HFFc6 (cell line): ENCODE measurements at regions not wholly inside any gene's neighbourhood (a gene's known extent, or its start where the extent isn't known, plus 50 kb on each side); places are given as distances from the start of the nearest gene placed in this dataset.
A peak's percentile ranks its signal among the peaks of the same experiment; 100 is the strongest.
"Not testable (repeated sequence)": the region's sequence is repeated elsewhere in the genome, so short reads cannot be mapped to it uniquely, and the experiment has no call there.

Experiments
- DNase-seq: peaks from one replicate; pipeline ENCODE4 v3.0.0-alpha.2; 2018
- H3K27ac Mint-ChIP-seq: 2 replicates; pipeline ENCODE4 v1.8.0; 2020; ENCODE audit warnings: mild to moderate bottlenecking, mixed read lengths
- H3K27me3 Mint-ChIP-seq: 2 replicates; pipeline ENCODE4 v1.8.0; 2021; ENCODE audit warnings: mild to moderate bottlenecking, moderate library complexity, mixed read lengths; ENCODE audit not compliant: insufficient read depth
- H3K36me3 Mint-ChIP-seq: 2 replicates; pipeline ENCODE4 v1.8.0; 2021; ENCODE audit warnings: low read depth, mixed read lengths
- H3K4me1 Mint-ChIP-seq: 2 replicates; pipeline ENCODE4 v1.8.0; 2020; ENCODE audit warnings: low read depth, mixed read lengths
- H3K4me3 Mint-ChIP-seq: 2 replicates; pipeline ENCODE4 v1.8.0; 2020; ENCODE audit warnings: mild to moderate bottlenecking, moderate library complexity, mixed read lengths
- H3K9me3 Mint-ChIP-seq: 2 replicates; pipeline ENCODE4 v1.8.0; 2020; ENCODE audit warnings: mild to moderate bottlenecking, mixed read lengths
- TF ChIP-seq, protein P1 (sequence below): fragments of 200-600 bp; sonication (generic); IDR thresholded peaks from 2 replicates; pipeline ENCODE4 v1.5.0; 2021; ENCODE audit warnings: antibody characterized with exemption, mild to moderate bottlenecking

GRCh38 chr17:72189768-72190593, 69.2 kb downstream of the SOX9 start:
- no peaks in the 10 kb centered on the region for H3K36me3 Mint-ChIP-seq
- no peaks in the 10 kb centered on the region for H3K9me3 Mint-ChIP-seq
- H3K4me3 Mint-ChIP-seq: no peak overlapping the region
- TF ChIP-seq, protein P1, sequence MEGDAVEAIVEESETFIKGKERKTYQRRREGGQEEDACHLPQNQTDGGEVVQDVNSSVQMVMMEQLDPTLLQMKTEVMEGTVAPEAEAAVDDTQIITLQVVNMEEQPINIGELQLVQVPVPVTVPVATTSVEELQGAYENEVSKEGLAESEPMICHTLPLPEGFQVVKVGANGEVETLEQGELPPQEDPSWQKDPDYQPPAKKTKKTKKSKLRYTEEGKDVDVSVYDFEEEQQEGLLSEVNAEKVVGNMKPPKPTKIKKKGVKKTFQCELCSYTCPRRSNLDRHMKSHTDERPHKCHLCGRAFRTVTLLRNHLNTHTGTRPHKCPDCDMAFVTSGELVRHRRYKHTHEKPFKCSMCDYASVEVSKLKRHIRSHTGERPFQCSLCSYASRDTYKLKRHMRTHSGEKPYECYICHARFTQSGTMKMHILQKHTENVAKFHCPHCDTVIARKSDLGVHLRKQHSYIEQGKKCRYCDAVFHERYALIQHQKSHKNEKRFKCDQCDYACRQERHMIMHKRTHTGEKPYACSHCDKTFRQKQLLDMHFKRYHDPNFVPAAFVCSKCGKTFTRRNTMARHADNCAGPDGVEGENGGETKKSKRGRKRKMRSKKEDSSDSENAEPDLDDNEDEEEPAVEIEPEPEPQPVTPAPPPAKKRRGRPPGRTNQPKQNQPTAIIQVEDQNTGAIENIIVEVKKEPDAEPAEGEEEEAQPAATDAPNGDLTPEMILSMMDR: no peak
- no peak for DNase-seq
- no peak overlapping the region for H3K27ac Mint-ChIP-seq
- peaks cover 2% of the 10 kb centered on the region for H3K27me3 Mint-ChIP-seq
- peaks cover 26% of the 10 kb centered on the region for H3K4me1 Mint-ChIP-seq

- H3K36me3 Mint-ChIP-seq: no peaks in the 10 kb centered on the region
- DNase-seq: no peak
- peaks cover 2% of the 10 kb centered on the region; the same call in 1 of the 2 replicates for H3K27me3 Mint-ChIP-seq
- H3K4me1 Mint-ChIP-seq: peaks cover 26% of the 10 kb centered on the region
- no peak overlapping the region for H3K27ac Mint-ChIP-seq
- TF ChIP-seq, protein P1: no peak
- H3K9me3 Mint-ChIP-seq: peaks cover 4% of the 10 kb centered on the region; the same call in 1 of the 2 replicates
- H3K4me3 Mint-ChIP-seq: no peak overlapping the region
Measured at GRCh38 chr17:72191356-72191755, 70.5 kb downstream of the SOX9 start.

DNA sequence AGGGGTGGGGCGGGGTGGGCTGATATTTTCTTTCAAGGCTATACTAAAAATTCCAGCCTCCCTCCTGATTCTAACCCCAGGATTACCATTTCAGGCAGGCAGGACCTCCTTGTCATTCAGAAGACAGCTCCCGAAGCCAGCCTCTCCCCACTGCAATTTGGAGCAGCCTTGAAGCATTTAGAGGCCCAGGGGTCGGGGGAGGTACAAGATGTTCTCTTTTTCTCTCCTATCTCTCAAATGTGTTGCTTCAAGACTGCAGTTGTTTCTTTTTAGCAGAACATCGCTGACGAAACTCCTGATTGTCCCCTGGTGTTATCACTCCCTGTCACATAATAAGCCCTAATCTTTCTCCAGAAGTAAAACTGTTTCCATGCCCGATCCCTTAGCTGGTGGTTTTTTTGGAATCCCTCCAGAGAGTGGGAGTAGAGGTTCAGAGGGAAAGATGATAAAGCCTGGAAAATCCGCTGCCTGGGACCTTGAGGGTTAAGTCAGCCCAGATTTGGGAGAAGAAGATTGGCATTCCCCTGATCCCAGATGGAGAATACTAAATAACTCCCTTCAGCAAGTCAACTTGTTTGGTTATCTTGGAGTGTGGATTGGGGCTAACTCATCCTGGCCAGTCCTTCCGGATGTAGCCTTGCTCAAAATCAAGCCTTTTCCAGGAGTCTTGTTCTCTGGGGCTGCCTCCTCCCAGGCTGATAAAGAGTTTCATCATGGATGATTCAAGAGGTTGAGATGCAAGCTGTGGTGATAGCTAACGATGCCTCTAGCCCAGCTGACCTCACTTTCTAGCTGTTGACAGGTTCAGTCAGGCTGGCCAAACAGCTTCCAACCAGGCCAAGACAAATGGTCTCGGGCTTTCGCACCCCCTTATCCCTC, 71.3 kb downstream of the SOX9 start:
- Mint-ChIP-seq H3K27me3 (peaks cover under 1% of the 10 kb centered on the region; the same call in 1 of the 2 replicates), H3K36me3 (no peaks in the 10 kb centered on the region), H3K4me3 (peak overlapping the region; percentile 23; the same call in 1 of the 2 replicates), H3K9me3 (peaks cover 10% of the 10 kb centered on the region; the same call in 1 of the 2 replicates), H3K27ac (peak overlapping the region; percentile 65), H3K4me1 (peaks cover 26% of the 10 kb centered on the region)
- DNase-seq: peak; percentile 76
- TF ChIP-seq, protein P1: no peak

DNA sequence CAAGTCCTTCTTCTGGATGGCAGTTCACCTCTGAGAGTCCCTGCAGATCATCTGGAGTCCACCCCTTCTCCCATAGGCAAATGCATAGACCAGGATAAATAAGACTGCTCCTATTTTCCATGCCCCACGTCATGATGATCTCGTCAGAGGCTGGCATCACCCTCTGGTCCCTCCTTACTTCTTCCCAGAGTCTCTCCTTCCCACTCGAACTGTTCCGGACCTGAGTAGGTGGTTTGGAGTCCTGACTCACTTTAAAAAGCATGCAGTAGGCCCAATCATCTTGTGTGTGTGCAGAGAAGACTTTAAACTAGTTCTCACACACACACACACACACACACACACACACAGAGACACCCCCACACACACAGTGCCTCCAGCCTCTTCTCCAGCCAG, 72.0 kb downstream of the SOX9 start:
- no peaks in the 10 kb centered on the region; the same call in 1 of the 2 replicates for H3K27me3 Mint-ChIP-seq
- peak overlapping the region; percentile 65 for H3K27ac Mint-ChIP-seq
- H3K4me1 Mint-ChIP-seq: peaks cover 26% of the 10 kb centered on the region
- peak; percentile 36 for DNase-seq
- H3K9me3 Mint-ChIP-seq: peaks cover 11% of the 10 kb centered on the region; the same call in 1 of the 2 replicates
- TF ChIP-seq, protein P1: no peak
- H3K4me3 Mint-ChIP-seq: peak overlapping the region; percentile 23; the same call in 1 of the 2 replicates
- no peaks in the 10 kb centered on the region for H3K36me3 Mint-ChIP-seq

- no peak overlapping the region for H3K4me3 Mint-ChIP-seq
Measured at GRCh38 chr17:72193391-72194106, 72.7 kb downstream of the SOX9 start.

GRCh38 chr17:72194107-72194440, 73.3 kb downstream of the SOX9 start:
- not testable (repeated sequence) for H3K36me3 Mint-ChIP-seq, DNase-seq, H3K4me3 Mint-ChIP-seq, H3K27me3 Mint-ChIP-seq, H3K27ac Mint-ChIP-seq
- peaks cover 26% of the 10 kb centered on the region for H3K4me1 Mint-ChIP-seq
- H3K9me3 Mint-ChIP-seq: peaks cover 11% of the 10 kb centered on the region; the same call in 1 of the 2 replicates

More at GRCh38 chr17:72193391-72194106, 72.7 kb downstream of the SOX9 start:
- no peaks in the 10 kb centered on the region; the same call in 1 of the 2 replicates for H3K27me3 Mint-ChIP-seq
- H3K36me3 Mint-ChIP-seq: no peaks in the 10 kb centered on the region
- H3K9me3 Mint-ChIP-seq: peaks cover 11% of the 10 kb centered on the region; the same call in 1 of the 2 replicates
- DNase-seq: no peak
- TF ChIP-seq, protein P1: no peak
- peak overlapping the region; percentile 65; the same call in 1 of the 2 replicates for H3K27ac Mint-ChIP-seq
- H3K4me1 Mint-ChIP-seq: peaks cover 26% of the 10 kb centered on the region
